ENCODE measurements at regions not wholly inside any gene's neighbourhood (a gene's known extent, or its start where the extent isn't known, plus 50 kb on each side); places are given as distances from the start of the nearest gene placed in this dataset.

GRCh38 chr5:130729541-130729940, 435.5 kb downstream of the HINT1 start:
- no peaks in the 10 kb centered on the region for H3K4me1 ChIP-seq
- no peaks in the 10 kb centered on the region for H3K36me3 ChIP-seq

DNA sequence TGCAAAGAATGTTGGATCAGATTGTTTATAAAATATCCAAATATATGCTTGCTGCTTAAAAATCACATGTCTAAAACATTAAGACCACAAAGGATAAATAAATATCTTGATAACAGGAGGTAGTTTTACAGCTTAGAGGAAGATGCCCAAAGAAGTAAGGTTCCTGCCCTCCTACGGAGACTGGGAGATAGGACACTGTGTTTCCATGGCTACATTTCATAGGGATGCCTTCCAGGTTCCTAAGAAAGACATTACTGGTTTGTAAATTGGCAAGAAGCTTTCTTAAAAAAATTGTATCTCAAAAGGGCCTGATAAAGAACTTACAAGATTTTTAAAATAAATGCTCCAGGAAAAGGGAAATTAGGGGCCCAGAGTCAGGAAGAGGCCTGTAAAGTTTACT, 437.2 kb downstream of the HINT1 start:
- no peaks in the 10 kb centered on the region for H3K27me3 ChIP-seq
- H3K4me1 ChIP-seq, result no peaks in the 10 kb centered on the region
- no peak overlapping the region for H3K27ac ChIP-seq
- DNase-seq, result no peak
- no peak overlapping the region for H3K4me3 ChIP-seq
- H3K9me3 ChIP-seq, result no peaks in the 10 kb centered on the region
- H3K36me3 ChIP-seq, result no peaks in the 10 kb centered on the region
- TF ChIP-seq CTCF (IDR thresholded peaks at IDR 0.05) (no peak), POLR2A (IDR thresholded peaks at IDR 0.05) (no peak)

More at GRCh38 chr5:130729541-130729940, 435.5 kb downstream of the HINT1 start:
- H3K9me3 ChIP-seq, result no peaks in the 10 kb centered on the region
- no peak for TF ChIP-seq CTCF (IDR thresholded peaks at IDR 0.05)
- no peak for TF ChIP-seq POLR2A (IDR thresholded peaks at IDR 0.05)
- H3K27me3 ChIP-seq, result no peaks in the 10 kb centered on the region
- no peak overlapping the region for H3K4me3 ChIP-seq
- H3K27ac ChIP-seq, result no peak overlapping the region
- no peak for DNase-seq

DNA sequence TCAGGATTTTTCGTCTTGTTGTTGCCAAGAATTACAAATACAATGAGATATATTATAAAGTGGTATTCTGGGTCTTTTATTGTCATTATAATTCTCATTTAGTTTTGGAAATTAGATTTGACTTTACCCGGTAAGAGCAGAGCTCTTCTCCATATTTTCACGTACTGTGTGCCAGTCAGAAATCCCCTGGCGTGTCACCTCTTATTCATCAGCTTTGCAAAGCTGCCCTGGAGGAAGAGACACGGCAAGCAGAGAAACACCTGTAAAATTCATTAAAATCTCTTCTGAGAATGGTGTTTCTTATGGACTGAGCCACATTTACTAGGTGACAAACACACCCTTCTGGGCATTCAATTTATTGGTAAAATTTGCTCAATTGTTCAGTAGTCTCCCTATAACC, 440.4 kb downstream of the HINT1 start:
- TF ChIP-seq CTCF (IDR thresholded peaks at IDR 0.05) (no peak), POLR2A (IDR thresholded peaks at IDR 0.05) (no peak)
- DNase-seq, result no peak
- Histone ChIP-seq H3K4me1 (no peaks in the 10 kb centered on the region), H3K9me3 (no peaks in the 10 kb centered on the region), H3K4me3 (no peak overlapping the region), H3K36me3 (no peaks in the 10 kb centered on the region), H3K27ac (no peak overlapping the region), H3K27me3 (no peaks in the 10 kb centered on the region)

- H3K27me3 ChIP-seq, result no peaks in the 10 kb centered on the region
- no peaks in the 10 kb centered on the region for H3K36me3 ChIP-seq
- no peak overlapping the region for H3K4me3 ChIP-seq
- no peak for DNase-seq
- H3K27ac ChIP-seq, result no peak overlapping the region
- H3K4me1 ChIP-seq, result no peaks in the 10 kb centered on the region
- no peak for TF ChIP-seq POLR2A (IDR thresholded peaks at IDR 0.05)
- TF ChIP-seq CTCF (IDR thresholded peaks at IDR 0.05), result peak in 3 of 6 experiments; percentile 24 to 34 (median 24)
- no peaks in the 10 kb centered on the region for H3K9me3 ChIP-seq
Observed at GRCh38 chr5:130720355-130720754, 444.7 kb downstream of the HINT1 start.

DNA sequence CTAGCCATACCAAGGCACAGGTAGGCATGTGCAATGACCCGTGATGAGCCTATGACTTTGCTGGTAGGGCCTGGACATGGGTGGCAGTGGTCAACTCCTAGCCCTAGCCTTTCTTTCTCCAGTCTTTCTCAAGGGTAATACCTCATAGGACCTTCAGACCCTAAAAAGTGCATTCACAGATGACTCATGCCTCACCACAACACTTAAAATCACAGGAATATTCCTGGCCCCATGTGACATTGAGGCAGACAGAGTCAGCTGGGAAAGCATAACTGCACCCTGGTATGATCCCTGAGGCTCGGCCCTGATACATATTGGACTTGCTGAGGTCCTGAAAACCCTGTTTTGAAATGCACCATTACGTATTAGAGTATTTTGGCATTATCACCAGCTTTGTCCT, 449.5 kb downstream of the HINT1 start:
- Histone ChIP-seq H3K4me3 (no peak overlapping the region), H3K9me3 (no peaks in the 10 kb centered on the region), H3K27ac (no peak overlapping the region), H3K4me1 (no peaks in the 10 kb centered on the region), H3K27me3 (no peaks in the 10 kb centered on the region), H3K36me3 (no peaks in the 10 kb centered on the region)
- DNase-seq, result no peak
- no peak for TF ChIP-seq CTCF (IDR thresholded peaks at IDR 0.05)
- TF ChIP-seq POLR2A (IDR thresholded peaks at IDR 0.05), result no peak

DNA sequence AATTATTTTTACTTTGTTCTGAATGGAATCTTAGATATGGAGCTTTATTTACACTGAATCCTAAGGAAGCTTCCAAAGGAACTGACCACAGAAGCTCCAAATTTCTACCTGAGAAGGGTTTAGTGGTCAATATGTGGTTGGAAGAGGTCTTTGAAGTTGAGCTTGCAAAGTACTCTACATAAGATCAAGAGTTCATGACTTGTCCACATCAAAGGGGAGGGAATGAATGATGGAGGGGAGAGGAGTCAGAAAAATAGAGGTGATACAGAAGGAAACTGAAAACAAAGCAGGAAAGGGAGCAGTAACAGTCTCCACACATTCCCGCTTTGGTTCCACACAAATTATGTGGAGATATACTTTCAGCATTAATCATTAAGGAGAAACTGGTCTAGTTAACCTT, 450.9 kb downstream of the HINT1 start:
- no peak overlapping the region for H3K4me3 ChIP-seq
- no peaks in the 10 kb centered on the region for H3K27me3 ChIP-seq
- H3K4me1 ChIP-seq, result no peaks in the 10 kb centered on the region
- DNase-seq, result no peak
- TF ChIP-seq CTCF (IDR thresholded peaks at IDR 0.05) (no peak), POLR2A (IDR thresholded peaks at IDR 0.05) (no peak)
- H3K27ac ChIP-seq, result no peak overlapping the region
- no peaks in the 10 kb centered on the region for H3K9me3 ChIP-seq
- H3K36me3 ChIP-seq, result no peaks in the 10 kb centered on the region
